ENCODE measurements at regions not wholly inside any gene's neighbourhood (a gene's known extent, or its start where the extent isn't known, plus 50 kb on each side); places are given as distances from the start of the nearest gene placed in this dataset.
"Not testable (repeated sequence)": the region's sequence is repeated elsewhere in the genome, so short reads cannot be mapped to it uniquely, and the experiment has no call there.

DNA sequence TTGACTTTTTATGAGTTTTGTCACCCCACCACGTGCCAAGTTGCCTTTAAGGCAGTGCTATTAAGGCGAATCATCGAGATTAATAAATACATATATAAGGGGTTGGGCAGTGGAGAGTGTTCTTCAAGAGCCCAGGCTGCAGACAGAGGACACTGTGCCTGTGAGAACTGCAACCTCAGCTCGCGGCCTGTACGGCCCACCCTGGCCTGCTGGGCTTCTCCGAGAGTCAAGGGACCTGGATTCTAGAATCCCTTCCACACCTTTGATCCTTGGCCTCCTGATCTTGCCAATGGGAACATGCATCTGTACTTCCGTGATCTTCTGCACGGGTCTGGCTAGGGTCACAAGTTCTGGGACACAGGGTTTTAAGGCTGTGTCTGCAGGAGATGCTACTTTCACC lies 54.5 kb downstream of the IRX5 start:
- DNase-seq (ENCODE audit: low read depth), result no peak

GRCh38 chr16:54985668-54986067 lies 55.0 kb downstream of the IRX5 start:
- no peak for DNase-seq (ENCODE audit: low read depth)

DNA sequence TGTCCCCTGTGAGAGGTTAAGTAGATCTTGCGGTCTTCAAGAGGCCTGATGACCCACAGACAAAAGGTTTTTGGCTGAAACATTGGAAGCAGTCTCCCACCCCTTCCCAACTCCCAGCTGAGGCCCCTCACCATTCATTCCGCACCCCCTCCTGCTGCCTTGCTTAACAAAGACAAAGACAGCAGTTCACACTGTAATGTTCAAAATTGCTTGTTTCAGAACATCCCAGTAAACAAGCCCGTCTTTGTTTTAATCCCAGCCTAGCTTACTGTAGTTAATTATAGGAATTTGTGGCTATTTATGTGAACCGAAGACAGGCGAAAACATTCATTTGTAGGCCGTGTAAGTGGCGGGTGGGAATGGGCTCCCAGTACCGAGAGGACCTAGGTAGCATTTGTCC lies 55.7 kb downstream of the IRX5 start:
- no peak for DNase-seq (ENCODE audit: low read depth)

- no peak for DNase-seq (ENCODE audit: low read depth)
These were observed 56.4 kb downstream of the IRX5 start for GRCh38 chr16:54987081-54987480.

- no peak for DNase-seq (ENCODE audit: low read depth)
These were observed 60.9 kb downstream of the IRX5 start for GRCh38 chr16:54991525-54991924.

DNA sequence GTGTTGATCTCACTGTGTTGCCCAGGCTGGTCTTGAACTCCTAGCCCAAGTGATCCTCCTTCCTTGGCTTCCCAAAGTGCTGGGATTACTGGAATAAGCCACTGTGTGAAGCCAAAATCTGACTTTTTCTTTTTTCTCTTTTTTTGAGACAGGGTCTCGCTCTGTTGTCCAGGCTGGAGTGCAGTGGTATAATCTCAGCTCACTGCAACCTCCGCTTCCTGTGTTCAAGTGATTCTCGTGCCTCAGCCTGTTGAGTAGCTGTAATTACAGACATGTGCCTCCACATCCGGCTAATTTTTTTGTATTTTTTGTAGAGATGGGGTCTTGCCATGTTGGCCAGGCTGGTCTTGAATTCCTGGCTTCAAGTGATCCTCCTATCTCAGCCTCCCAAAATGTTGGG lies 61.3 kb downstream of the IRX5 start:
- DNase-seq (ENCODE audit: low read depth), result not testable (repeated sequence)

DNA sequence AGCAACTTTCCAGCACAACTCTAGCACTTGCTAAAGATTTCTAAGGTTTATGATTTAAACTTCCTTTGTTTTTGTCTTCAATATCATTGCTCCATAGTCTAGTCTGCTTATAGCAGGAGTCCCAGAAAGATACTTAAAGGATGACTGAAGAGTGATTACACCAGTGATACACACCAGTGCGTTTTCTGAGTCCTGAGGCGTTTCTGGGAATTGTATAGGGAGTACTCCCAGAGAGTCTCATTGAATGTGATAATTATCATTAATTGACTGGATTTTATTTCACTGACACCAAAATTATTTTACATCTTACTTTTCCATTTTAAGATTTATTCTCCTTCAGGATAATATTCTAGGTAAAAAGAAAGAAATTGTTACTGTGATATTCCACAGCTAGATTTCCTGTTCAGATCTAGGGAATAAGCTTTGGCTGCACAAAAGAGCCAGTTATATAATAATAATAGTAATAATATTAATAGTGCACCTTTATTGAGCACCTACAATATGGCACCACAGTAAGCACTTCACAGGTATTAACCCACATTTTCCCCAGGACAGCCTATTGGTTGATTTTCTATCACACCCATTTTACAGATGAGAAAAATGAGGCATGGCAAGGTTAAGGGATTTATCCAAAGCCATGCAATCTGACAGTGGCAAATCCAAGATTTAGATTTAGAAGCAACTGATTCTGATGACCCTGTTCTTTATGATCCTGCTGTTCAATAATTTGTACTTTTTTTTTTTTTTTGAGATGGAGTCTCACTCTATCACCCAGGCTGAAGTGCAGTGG lies 62.6 kb downstream of the IRX5 start:
- DNase-seq (ENCODE audit: low read depth), result no peak

GRCh38 chr16:54996186-54996585 lies 65.5 kb downstream of the IRX5 start:
- DNase-seq (ENCODE audit: low read depth), result no peak

- DNase-seq (ENCODE audit: low read depth), result no peak
These were observed 68.2 kb downstream of the IRX5 start for GRCh38 chr16:54998834-54999233.

DNA sequence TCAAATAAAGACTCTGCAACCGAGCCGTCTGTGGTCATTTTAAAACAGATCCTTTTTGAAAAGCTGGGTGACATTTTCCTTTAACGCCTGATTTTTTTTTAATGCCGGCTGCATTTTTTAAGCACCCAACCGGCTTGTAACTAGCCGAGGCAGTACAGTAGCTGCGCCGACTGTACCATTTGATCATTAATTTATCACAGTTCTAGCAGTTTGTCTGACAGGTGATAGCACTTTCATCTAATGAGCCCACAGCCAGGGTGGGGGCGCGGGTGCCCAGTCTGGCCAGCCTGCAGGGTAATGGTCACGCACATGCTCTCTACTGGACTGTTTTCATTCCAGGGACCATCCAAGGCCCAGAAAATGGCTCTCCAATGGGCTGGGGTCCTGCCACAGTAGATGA lies 68.8 kb downstream of the IRX5 start:
- no peak for DNase-seq (ENCODE audit: low read depth)

DNA sequence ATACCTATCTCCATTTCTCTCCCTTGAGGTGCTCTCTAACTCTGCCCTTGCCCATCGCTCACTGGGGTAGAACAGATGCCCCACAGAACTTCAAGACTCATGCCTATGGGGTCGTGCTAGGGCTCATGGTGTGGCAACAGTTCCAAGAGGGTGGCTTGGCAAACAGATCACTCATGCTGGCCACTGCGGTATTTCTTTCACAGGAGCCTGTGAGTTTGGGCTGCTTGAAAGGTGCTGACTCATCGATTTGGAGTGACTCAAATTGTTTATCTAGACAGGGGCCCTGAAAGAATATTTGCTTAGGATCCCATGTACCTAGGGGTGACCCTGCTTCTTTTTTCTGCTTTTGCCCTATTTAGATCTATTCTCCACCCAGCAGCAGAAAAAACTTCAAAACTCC lies 69.9 kb downstream of the IRX5 start:
- DNase-seq (ENCODE audit: low read depth), result no peak

- no peak for DNase-seq (ENCODE audit: low read depth)
These were observed 71.3 kb downstream of the IRX5 start for GRCh38 chr16:55001931-55002330.

DNA sequence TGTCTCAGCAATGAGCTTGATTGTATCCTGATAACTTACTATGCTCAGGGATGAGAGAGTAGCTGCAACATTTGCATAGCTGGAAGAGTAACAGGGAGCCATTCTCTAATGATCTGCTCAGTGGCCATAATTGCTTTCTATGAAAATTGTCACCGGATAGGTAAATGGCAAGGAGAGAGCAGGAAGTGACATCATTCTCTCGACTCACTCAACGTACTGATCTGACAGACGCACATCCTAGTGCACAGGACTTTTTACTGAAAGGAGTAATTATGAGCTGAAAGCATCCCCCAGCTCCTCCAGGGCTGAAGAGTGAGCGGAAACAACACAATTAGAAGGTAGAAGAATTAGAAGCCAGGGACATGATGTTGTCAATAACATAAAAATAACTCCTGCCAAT lies 71.8 kb downstream of the IRX5 start:
- DNase-seq (ENCODE audit: low read depth), result no peak

GRCh38 chr16:55003306-55003705 lies 72.6 kb downstream of the IRX5 start:
- no peak for DNase-seq (ENCODE audit: low read depth)

GRCh38 chr16:55003916-55004315 lies 73.3 kb downstream of the IRX5 start:
- DNase-seq (ENCODE audit: low read depth), result no peak

DNA sequence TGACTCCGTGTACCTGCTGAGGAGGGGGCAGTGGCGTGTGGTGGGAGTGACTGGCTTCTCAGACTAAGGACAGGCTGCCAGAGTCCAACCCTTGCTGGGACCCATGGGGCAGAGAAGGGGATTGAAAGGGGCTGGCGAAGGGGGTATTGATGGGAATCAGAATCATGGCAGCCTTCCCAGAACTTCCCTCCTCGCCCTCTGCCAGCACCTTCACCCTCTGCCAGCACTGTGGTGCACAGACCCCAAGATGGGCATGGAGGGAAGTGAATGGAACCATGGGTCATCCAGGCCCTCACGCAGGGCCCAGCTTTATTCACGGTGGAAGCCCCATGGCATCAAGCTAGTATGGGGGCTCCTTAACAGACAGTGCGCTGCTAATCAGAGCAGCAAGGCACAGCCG lies 76.8 kb downstream of the IRX5 start:
- no peak for DNase-seq (ENCODE audit: low read depth)

GRCh38 chr16:55008836-55009510 lies 78.3 kb downstream of the IRX5 start:
- no peak for DNase-seq (ENCODE audit: low read depth)

GRCh38 chr16:55009581-55009980 lies 78.9 kb downstream of the IRX5 start:
- no peak for DNase-seq (ENCODE audit: low read depth)

DNA sequence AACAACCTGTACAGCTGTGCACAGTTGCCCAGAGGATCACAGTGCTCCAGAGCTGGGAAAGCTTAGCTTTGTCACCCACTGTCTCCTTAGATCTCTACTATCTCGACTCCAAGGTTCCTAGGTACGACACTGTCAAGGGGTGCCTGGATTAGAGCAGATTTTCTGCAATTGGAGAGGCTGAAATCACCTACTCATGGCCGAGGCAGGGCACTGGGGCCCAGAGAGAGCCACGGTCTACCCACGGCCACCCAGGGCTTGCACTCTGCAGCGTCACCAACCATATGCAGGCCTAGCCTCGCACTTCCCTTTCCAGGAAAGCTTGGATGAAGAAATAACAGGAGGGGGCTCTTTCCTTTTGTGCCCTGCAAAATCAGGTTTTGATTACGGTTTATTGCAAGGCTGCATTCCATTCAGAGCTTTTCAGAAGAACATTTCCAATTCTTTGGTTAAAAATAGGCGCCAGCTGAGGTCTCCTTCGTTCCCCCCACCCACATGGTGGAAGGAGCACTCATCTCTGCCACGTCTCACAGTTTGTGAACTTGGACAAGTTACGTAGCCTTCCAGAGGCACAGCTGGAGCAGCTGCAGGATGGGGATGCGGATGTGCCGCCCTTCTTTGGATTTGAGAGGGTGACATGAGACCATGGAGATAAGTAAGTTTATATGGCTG lies 80.0 kb downstream of the IRX5 start:
- DNase-seq (ENCODE audit: low read depth), result no peak

- DNase-seq (ENCODE audit: low read depth), result no peak
These were observed 81.7 kb downstream of the IRX5 start for GRCh38 chr16:55012362-55012761.

GRCh38 chr16:55012793-55013192 lies 82.1 kb downstream of the IRX5 start:
- no peak for DNase-seq (ENCODE audit: low read depth)

DNA sequence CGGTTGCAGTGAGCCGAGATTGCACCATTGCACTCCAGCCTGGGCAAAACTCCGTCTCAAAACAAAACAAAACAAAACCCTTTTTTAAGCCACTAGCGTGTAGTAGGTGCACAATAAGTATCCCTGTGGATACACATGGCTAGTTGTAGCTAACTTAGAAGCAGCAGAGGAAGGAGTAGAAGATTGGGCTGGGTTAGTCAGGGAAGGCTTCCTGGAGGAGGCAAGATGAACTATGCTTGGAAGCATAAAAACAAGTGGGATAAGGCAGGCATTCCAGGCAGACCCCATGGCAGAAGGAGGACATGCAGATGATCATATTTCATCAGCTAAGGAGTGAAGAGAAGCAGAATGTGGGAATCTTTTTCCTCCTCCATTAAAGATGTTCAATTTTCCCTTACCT lies 83.4 kb downstream of the IRX5 start:
- DNase-seq (ENCODE audit: low read depth), result no peak

- no peak for DNase-seq (ENCODE audit: low read depth)
These were observed 84.7 kb downstream of the IRX5 start for GRCh38 chr16:55015181-55015913.

Measured in activated T-helper 1 cell treated with Interleukin-2 at 50 U/mL for 16 hours (primary cell).